NB4 (cell line): ENCODE measurements at regions not wholly inside any gene's neighbourhood (a gene's known extent, or its start where the extent isn't known, plus 50 kb on each side); places are given as distances from the start of the nearest gene placed in this dataset.

Experiments used
- CTCF ChIP-seq: IDR thresholded peaks from one replicate; pipeline ENCODE4 v1.5.1; 2012; ENCODE audit warnings: low read depth, low read length
- MAX ChIP-seq: IDR thresholded peaks from 2 replicates; pipeline ENCODE4 v1.6.1; 2011; ENCODE audit warnings: low read depth, low read length
- MYC ChIP-seq: IDR thresholded peaks from 2 replicates; pipeline ENCODE4 v1.6.1; 2011; ENCODE audit warnings: low read depth, low read length
- POLR2A ChIP-seq: IDR thresholded peaks from 2 replicates; pipeline ENCODE4 v1.6.1; 2011; ENCODE audit warnings: mild to moderate bottlenecking; ENCODE audit not compliant: insufficient read length; ENCODE audit errors: extremely low read depth

GRCh38 chr16:13767215-13767614, 152.7 kb upstream of the ERCC4 start:
- no peak for TF ChIP-seq MAX
- no peak for TF ChIP-seq POLR2A
- no peak for TF ChIP-seq CTCF
- TF ChIP-seq MYC: no peak
